ENCODE measurements at regions not wholly inside any gene's neighbourhood (a gene's known extent, or its start where the extent isn't known, plus 50 kb on each side); places are given as distances from the start of the nearest gene placed in this dataset.
"Not testable (repeated sequence)": the region's sequence is repeated elsewhere in the genome, so short reads cannot be mapped to it uniquely, and the experiment has no call there.

GRCh38 chr6:163718537-163718936, 304.0 kb downstream of the QKI start:
- DNase-seq (ENCODE audit: low read depth): no peak

GRCh38 chr6:163717106-163717764, 302.7 kb downstream of the QKI start:
- DNase-seq (ENCODE audit: low read depth): no peak

- no peak for DNase-seq (ENCODE audit: low read depth)
Observed at GRCh38 chr6:163716690-163717089, 302.2 kb downstream of the QKI start.

GRCh38 chr6:163715846-163716245, 301.3 kb downstream of the QKI start:
- no peak for DNase-seq (ENCODE audit: low read depth)

- no peak for DNase-seq (ENCODE audit: low read depth)
Observed at GRCh38 chr6:163714179-163714578, 299.7 kb downstream of the QKI start.

GRCh38 chr6:163712981-163713380, 298.5 kb downstream of the QKI start:
- no peak for DNase-seq (ENCODE audit: low read depth)

GRCh38 chr6:163712566-163712961, 298.0 kb downstream of the QKI start:
- no peak for DNase-seq (ENCODE audit: low read depth)

- peak; percentile 91 for DNase-seq (ENCODE audit: low read depth)
Observed at GRCh38 chr6:163711615-163712565, 297.4 kb downstream of the QKI start.

GRCh38 chr6:163710532-163711470, 296.3 kb downstream of the QKI start:
- DNase-seq (ENCODE audit: low read depth): no peak

GRCh38 chr6:163709693-163710092, 295.2 kb downstream of the QKI start:
- DNase-seq (ENCODE audit: low read depth): no peak

- no peak for DNase-seq (ENCODE audit: low read depth)
Observed at GRCh38 chr6:163709255-163709654, 294.7 kb downstream of the QKI start.

GRCh38 chr6:163708466-163708865, 293.9 kb downstream of the QKI start:
- no peak for DNase-seq (ENCODE audit: low read depth)

- no peak for DNase-seq (ENCODE audit: low read depth)
Observed at GRCh38 chr6:163707387-163708355, 293.2 kb downstream of the QKI start.

- DNase-seq (ENCODE audit: low read depth): no peak
Observed at GRCh38 chr6:163706500-163707087, 292.1 kb downstream of the QKI start.

GRCh38 chr6:163705923-163706322, 291.4 kb downstream of the QKI start:
- no peak for DNase-seq (ENCODE audit: low read depth)

- no peak for DNase-seq (ENCODE audit: low read depth)
Observed at GRCh38 chr6:163702736-163703135, 288.2 kb downstream of the QKI start.

- DNase-seq (ENCODE audit: low read depth): no peak
Observed at GRCh38 chr6:163701762-163702161, 287.2 kb downstream of the QKI start.

GRCh38 chr6:163698086-163698485, 283.6 kb downstream of the QKI start:
- DNase-seq (ENCODE audit: low read depth): no peak

GRCh38 chr6:163696311-163696710, 281.8 kb downstream of the QKI start:
- DNase-seq (ENCODE audit: low read depth): not testable (repeated sequence)

- DNase-seq (ENCODE audit: low read depth): no peak
Observed at GRCh38 chr6:163695414-163695864, 280.9 kb downstream of the QKI start.
